ENCODE measurements at regions not wholly inside any gene's neighbourhood (a gene's known extent, or its start where the extent isn't known, plus 50 kb on each side); places are given as distances from the start of the nearest gene placed in this dataset.

GRCh38 chr4:18479825-18480224 is 458.3 kb upstream of the LCORL start:
- Histone ChIP-seq H2BK12ac (ENCODE audit: low read length in 2 of 2) (no peak overlapping the region), H3K23ac (ENCODE audit: low read length in 2 of 2) (no peak overlapping the region), H3K27ac (ENCODE audit: low read length, poor library complexity, severe bottlenecking) (no peak overlapping the region), H3K9me3 (ENCODE audit: control insufficient read depth, low read length) (peaks cover 3% of the 10 kb centered on the region), H3K27me3 (ENCODE audit: control insufficient read depth in 1 of 2, insufficient read depth in 1 of 2, low read length in 2 of 2) (no peaks in the 10 kb centered on the region), H3K9ac (ENCODE audit: low read length) (no peak overlapping the region), H3K4me2 (ENCODE audit: low read length, poor library complexity, severe bottlenecking) (no peak overlapping the region), H4K91ac (ENCODE audit: low read length) (no peak overlapping the region), H2AK5ac (ENCODE audit: low read length, severe bottlenecking) (no peak overlapping the region), H3K36me3 (ENCODE audit: control insufficient read depth in 1 of 2, insufficient read depth in 2 of 2, low read depth in 1 of 2, low read length in 2 of 2) (no peaks in the 10 kb centered on the region), H3K79me1 (replicated peaks; ENCODE audit: low read length, poor library complexity, severe bottlenecking) (no peaks in the 10 kb centered on the region), H3K4ac (ENCODE audit: low read depth in 1 of 2, low read length in 2 of 2) (no peak overlapping the region), H3K4me3 (ENCODE audit: insufficient read depth in 1 of 2, low read depth in 1 of 2, low read length in 2 of 2) (no peak overlapping the region), H3K14ac (ENCODE audit: low read length in 2 of 2) (no peak overlapping the region), H3K4me1 (ENCODE audit: control insufficient read depth, insufficient read depth, low read depth, low read length) (no peaks in the 10 kb centered on the region), H2BK5ac (ENCODE audit: low read depth, low read length, poor library complexity, severe bottlenecking) (no peak overlapping the region), H2BK15ac (ENCODE audit: low read depth, poor library complexity, severe bottlenecking) (no peak overlapping the region), H2BK120ac (ENCODE audit: low read depth, low read length) (no peak overlapping the region), H2AFZ (ENCODE audit: low read depth, low read length) (no peak overlapping the region), H4K8ac (ENCODE audit: low read length) (no peak overlapping the region), H3K18ac (ENCODE audit: low read depth in 1 of 2, low read length in 2 of 2) (no peak overlapping the region)
- no CpG with 5 or more reads among the region's 3 CpGs for WGBS
- no peak for DNase-seq

DNA sequence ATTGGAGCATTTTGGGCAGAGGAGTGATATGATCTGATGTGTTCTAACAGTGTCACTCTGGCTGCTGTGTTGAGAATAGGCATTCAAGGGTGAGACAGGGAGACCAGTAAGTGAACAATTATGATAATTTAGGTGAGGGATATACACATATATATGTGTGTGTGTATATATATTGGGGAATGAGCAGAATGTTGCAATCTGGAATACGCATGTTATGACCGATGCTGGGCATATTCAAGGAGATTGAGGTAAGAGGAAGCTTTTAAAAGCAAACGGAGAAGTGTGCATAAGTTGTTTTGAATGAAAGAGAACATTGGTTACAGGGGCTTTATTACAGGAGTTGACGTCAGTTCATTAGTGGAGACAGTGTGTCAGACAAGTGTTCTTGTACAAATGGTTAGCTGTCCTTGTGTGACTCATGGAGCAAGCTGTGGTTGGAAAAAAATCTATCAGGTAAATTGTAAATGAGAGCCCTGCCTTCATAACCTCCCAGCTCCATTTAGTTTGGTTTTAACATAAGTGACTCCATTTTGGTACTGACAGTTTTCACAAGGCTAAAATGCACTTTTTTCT is 442.5 kb upstream of the LCORL start:
- no peak overlapping the region for H3K4ac ChIP-seq (ENCODE audit: low read depth in 1 of 2, low read length in 2 of 2)
- H4K91ac ChIP-seq (ENCODE audit: low read length), result no peak overlapping the region
- no peak overlapping the region for H2AK5ac ChIP-seq (ENCODE audit: low read length, severe bottlenecking)
- no peak overlapping the region for H4K8ac ChIP-seq (ENCODE audit: low read length)
- H2BK5ac ChIP-seq (ENCODE audit: low read depth, low read length, poor library complexity, severe bottlenecking), result no peak overlapping the region
- no peaks in the 10 kb centered on the region for H3K4me1 ChIP-seq (ENCODE audit: control insufficient read depth, insufficient read depth, low read depth, low read length)
- H3K27me3 ChIP-seq (ENCODE audit: control insufficient read depth in 1 of 2, insufficient read depth in 1 of 2, low read length in 2 of 2), result no peaks in the 10 kb centered on the region
- no peak overlapping the region for H3K18ac ChIP-seq (ENCODE audit: low read depth in 1 of 2, low read length in 2 of 2)
- H2BK12ac ChIP-seq (ENCODE audit: low read length in 2 of 2), result no peak overlapping the region
- no peak overlapping the region for H3K14ac ChIP-seq (ENCODE audit: low read length in 2 of 2)
- DNase-seq, result no peak
- 58% methylated on average over 4 of the region's 4 CpGs for WGBS
- no peak overlapping the region for H3K23ac ChIP-seq (ENCODE audit: low read length in 2 of 2)
- H3K4me3 ChIP-seq (ENCODE audit: insufficient read depth in 1 of 2, low read depth in 1 of 2, low read length in 2 of 2), result no peak overlapping the region
- H3K9me3 ChIP-seq (ENCODE audit: control insufficient read depth, low read length), result no peaks in the 10 kb centered on the region
- no peak overlapping the region for H2BK120ac ChIP-seq (ENCODE audit: low read depth, low read length)
- H2BK15ac ChIP-seq (ENCODE audit: low read depth, poor library complexity, severe bottlenecking), result no peak overlapping the region
- H3K79me1 ChIP-seq (replicated peaks; ENCODE audit: low read length, poor library complexity, severe bottlenecking), result no peaks in the 10 kb centered on the region
- H3K9ac ChIP-seq (ENCODE audit: low read length), result no peak overlapping the region
- H3K36me3 ChIP-seq (ENCODE audit: control insufficient read depth in 1 of 2, insufficient read depth in 2 of 2, low read depth in 1 of 2, low read length in 2 of 2), result no peaks in the 10 kb centered on the region
- H3K27ac ChIP-seq (ENCODE audit: low read length, poor library complexity, severe bottlenecking), result no peak overlapping the region
- no peak overlapping the region for H3K4me2 ChIP-seq (ENCODE audit: low read length, poor library complexity, severe bottlenecking)
- H2AFZ ChIP-seq (ENCODE audit: low read depth, low read length), result no peak overlapping the region

GRCh38 chr4:18458465-18458864 is 436.9 kb upstream of the LCORL start:
- Histone ChIP-seq H3K36me3 (ENCODE audit: control insufficient read depth in 1 of 2, insufficient read depth in 2 of 2, low read depth in 1 of 2, low read length in 2 of 2) (no peaks in the 10 kb centered on the region), H3K79me1 (replicated peaks; ENCODE audit: low read length, poor library complexity, severe bottlenecking) (no peaks in the 10 kb centered on the region), H3K4me2 (ENCODE audit: low read length, poor library complexity, severe bottlenecking) (no peak overlapping the region), H3K14ac (ENCODE audit: low read length in 2 of 2) (no peak overlapping the region), H3K4ac (ENCODE audit: low read depth in 1 of 2, low read length in 2 of 2) (no peak overlapping the region), H2AFZ (ENCODE audit: low read depth, low read length) (no peak overlapping the region), H3K27me3 (ENCODE audit: control insufficient read depth in 1 of 2, insufficient read depth in 1 of 2, low read length in 2 of 2) (no peaks in the 10 kb centered on the region), H4K91ac (ENCODE audit: low read length) (no peak overlapping the region), H3K23ac (ENCODE audit: low read length in 2 of 2) (no peak overlapping the region), H2BK15ac (ENCODE audit: low read depth, poor library complexity, severe bottlenecking) (no peak overlapping the region), H2BK120ac (ENCODE audit: low read depth, low read length) (no peak overlapping the region), H2AK5ac (ENCODE audit: low read length, severe bottlenecking) (no peak overlapping the region), H3K27ac (ENCODE audit: low read length, poor library complexity, severe bottlenecking) (no peak overlapping the region), H2BK5ac (ENCODE audit: low read depth, low read length, poor library complexity, severe bottlenecking) (no peak overlapping the region), H2BK12ac (ENCODE audit: low read length in 2 of 2) (no peak overlapping the region), H3K4me3 (ENCODE audit: insufficient read depth in 1 of 2, low read depth in 1 of 2, low read length in 2 of 2) (no peak overlapping the region), H3K9ac (ENCODE audit: low read length) (no peak overlapping the region), H3K18ac (ENCODE audit: low read depth in 1 of 2, low read length in 2 of 2) (no peak overlapping the region), H3K4me1 (ENCODE audit: control insufficient read depth, insufficient read depth, low read depth, low read length) (no peaks in the 10 kb centered on the region), H3K9me3 (ENCODE audit: control insufficient read depth, low read length) (no peaks in the 10 kb centered on the region), H4K8ac (ENCODE audit: low read length) (no peak overlapping the region)
- WGBS, result 45% methylated on average over 2 of the region's 3 CpGs
- DNase-seq, result no peak

- Histone ChIP-seq H3K14ac (ENCODE audit: low read length in 2 of 2) (no peak overlapping the region), H3K4me3 (ENCODE audit: insufficient read depth in 1 of 2, low read depth in 1 of 2, low read length in 2 of 2) (no peak overlapping the region), H3K9me3 (ENCODE audit: control insufficient read depth, low read length) (no peaks in the 10 kb centered on the region), H3K4me2 (ENCODE audit: low read length, poor library complexity, severe bottlenecking) (no peak overlapping the region), H2BK12ac (ENCODE audit: low read length in 2 of 2) (no peak overlapping the region), H3K79me1 (replicated peaks; ENCODE audit: low read length, poor library complexity, severe bottlenecking) (no peaks in the 10 kb centered on the region), H3K9ac (ENCODE audit: low read length) (no peak overlapping the region), H3K18ac (ENCODE audit: low read depth in 1 of 2, low read length in 2 of 2) (no peak overlapping the region), H3K4ac (ENCODE audit: low read depth in 1 of 2, low read length in 2 of 2) (no peak overlapping the region), H3K27me3 (ENCODE audit: control insufficient read depth in 1 of 2, insufficient read depth in 1 of 2, low read length in 2 of 2) (no peaks in the 10 kb centered on the region), H2BK15ac (ENCODE audit: low read depth, poor library complexity, severe bottlenecking) (no peak overlapping the region), H3K27ac (ENCODE audit: low read length, poor library complexity, severe bottlenecking) (no peak overlapping the region), H2BK5ac (ENCODE audit: low read depth, low read length, poor library complexity, severe bottlenecking) (no peak overlapping the region), H3K23ac (ENCODE audit: low read length in 2 of 2) (no peak overlapping the region), H4K91ac (ENCODE audit: low read length) (no peak overlapping the region), H3K4me1 (ENCODE audit: control insufficient read depth, insufficient read depth, low read depth, low read length) (no peaks in the 10 kb centered on the region), H2BK120ac (ENCODE audit: low read depth, low read length) (no peak overlapping the region), H3K36me3 (ENCODE audit: control insufficient read depth in 1 of 2, insufficient read depth in 2 of 2, low read depth in 1 of 2, low read length in 2 of 2) (no peaks in the 10 kb centered on the region), H4K8ac (ENCODE audit: low read length) (no peak overlapping the region), H2AFZ (ENCODE audit: low read depth, low read length) (peak overlapping the region; percentile 4), H2AK5ac (ENCODE audit: low read length, severe bottlenecking) (no peak overlapping the region)
- no peak for DNase-seq
- 83% methylated on average over 3 of the region's 3 CpGs for WGBS
These were observed 432.8 kb upstream of the LCORL start for GRCh38 chr4:18454349-18454748.

Data from mesenchymal stem cell (in vitro differentiated cells and primary cell).